Stimulated activated CD8-positive, alpha-beta memory T cell treated with anti-CD3 and anti-CD28 coated beads, Interleukin-7, amount 100 ng/mL, for 48 hours (primary cell): ENCODE measurements at regions not wholly inside any gene's neighbourhood (a gene's known extent, or its start where the extent isn't known, plus 50 kb on each side); places are given as distances from the start of the nearest gene placed in this dataset.
"Not testable (repeated sequence)": the region's sequence is repeated elsewhere in the genome, so short reads cannot be mapped to it uniquely, and the experiment has no call there.

ENCODE experiments used
- DNase-seq, 2 donors: peaks; one replicate each; pipeline ENCODE4 v3.0.0-alpha.2; 2020; ENCODE audit warnings: low read depth in 1 of 2; ENCODE audit errors: extremely low read depth in 1 of 2

GRCh38 chr14:81584495-81584894 lies 50.8 kb upstream of the SEL1L start:
- DNase-seq = no peak

GRCh38 chr14:81589381-81590065 lies 55.9 kb upstream of the SEL1L start:
- DNase-seq = no peak

GRCh38 chr14:81591266-81591665 lies 57.6 kb upstream of the SEL1L start:
- no peak for DNase-seq

- DNase-seq = no peak
Measured at GRCh38 chr14:81594012-81594411, 60.4 kb upstream of the SEL1L start.

- DNase-seq = no peak
Measured at GRCh38 chr14:81605660-81606059, 72.0 kb upstream of the SEL1L start.

GRCh38 chr14:81613341-81614045 lies 79.8 kb upstream of the SEL1L start:
- no peak for DNase-seq

GRCh38 chr14:81614302-81614701 lies 80.6 kb upstream of the SEL1L start:
- DNase-seq = not testable (repeated sequence)

GRCh38 chr14:81618695-81619094 lies 85.0 kb upstream of the SEL1L start:
- no peak for DNase-seq

GRCh38 chr14:81619816-81620215 lies 86.2 kb upstream of the SEL1L start:
- DNase-seq = no peak

GRCh38 chr14:81623771-81624396 lies 90.2 kb upstream of the SEL1L start:
- not testable (repeated sequence) for DNase-seq

- no peak for DNase-seq
Measured at GRCh38 chr14:81625343-81625742, 91.7 kb upstream of the SEL1L start.

GRCh38 chr14:81632157-81632556 lies 98.5 kb upstream of the SEL1L start:
- DNase-seq = no peak

GRCh38 chr14:81633496-81633895 lies 99.8 kb upstream of the SEL1L start:
- no peak for DNase-seq

- no peak for DNase-seq
Measured at GRCh38 chr14:81637639-81638038, 104.0 kb upstream of the SEL1L start.

- no peak for DNase-seq
Measured at GRCh38 chr14:81638656-81639280, 105.1 kb upstream of the SEL1L start.

- DNase-seq = no peak
Measured at GRCh38 chr14:81653626-81654025, 120.0 kb upstream of the SEL1L start.

- no peak for DNase-seq
Measured at GRCh38 chr14:81655423-81656314, 122.0 kb upstream of the SEL1L start.

GRCh38 chr14:81656811-81657210 lies 123.2 kb upstream of the SEL1L start:
- DNase-seq = no peak

GRCh38 chr14:81662066-81662465 lies 128.4 kb upstream of the SEL1L start:
- DNase-seq = no peak

- no peak for DNase-seq
Measured at GRCh38 chr14:81662570-81663197, 129.0 kb upstream of the SEL1L start.
